ENCODE measurements at regions not wholly inside any gene's neighbourhood (a gene's known extent, or its start where the extent isn't known, plus 50 kb on each side); places are given as distances from the start of the nearest gene placed in this dataset.

DNA sequence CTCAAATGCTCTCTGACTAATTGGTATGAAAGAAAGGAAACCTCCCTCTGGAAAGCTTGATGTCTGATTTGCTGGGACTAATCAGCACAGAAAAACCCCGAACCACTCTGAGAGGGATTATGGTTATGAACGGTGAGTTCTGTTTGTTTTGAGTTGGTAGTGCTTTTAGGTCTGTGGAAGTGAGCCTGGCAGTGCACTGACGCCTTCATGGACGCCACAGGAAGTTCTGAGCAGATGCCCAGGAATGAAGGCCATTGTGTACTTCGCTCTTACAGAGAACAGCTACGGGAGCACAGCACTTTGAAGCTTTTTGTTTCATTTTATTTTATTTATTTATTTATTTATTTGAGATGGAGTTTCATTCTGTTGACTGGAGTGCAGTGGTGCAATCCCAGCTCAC is 754.1 kb downstream of the QKI start:
- H3K36me3 ChIP-seq (ENCODE audit: insufficient read depth, low read length), result no peaks in the 10 kb centered on the region
- H3K9me3 ChIP-seq (ENCODE audit: control insufficient read depth, insufficient read depth, low read length), result no peaks in the 10 kb centered on the region
- H3K9ac ChIP-seq (ENCODE audit: low read depth, low read length), result no peak overlapping the region
- H3K4me1 ChIP-seq (ENCODE audit: insufficient read depth, low read length), result peaks cover 11% of the 10 kb centered on the region; the same call in 1 of the 2 replicates

DNA sequence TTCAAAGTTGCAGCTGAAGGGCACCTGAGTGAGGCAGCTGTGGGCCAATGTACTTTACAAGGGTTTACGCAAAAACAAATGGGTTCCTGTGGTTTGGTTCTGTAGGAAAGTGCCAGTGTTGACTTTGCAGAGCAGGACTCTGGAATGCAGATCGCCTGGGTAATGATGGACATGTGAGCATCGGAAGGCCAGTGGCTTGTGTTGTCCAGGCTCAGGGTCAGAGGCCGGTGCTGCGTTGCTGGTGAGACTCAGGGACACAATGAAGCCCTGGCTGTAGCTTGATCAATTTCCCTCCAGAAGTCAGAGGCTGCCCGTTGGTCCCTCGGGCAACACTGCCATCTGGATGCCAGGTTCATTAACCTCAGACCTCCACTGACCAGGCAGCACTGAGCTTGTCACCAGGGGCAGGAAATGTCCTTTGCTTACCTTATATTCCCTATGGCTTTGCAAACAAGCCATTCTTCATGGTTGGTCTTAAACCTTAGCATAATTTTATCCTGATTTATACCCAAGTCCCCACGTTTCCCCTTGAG is 753.4 kb downstream of the QKI start:
- H3K9me3 ChIP-seq (ENCODE audit: control insufficient read depth, insufficient read depth, low read length), result no peaks in the 10 kb centered on the region

DNA sequence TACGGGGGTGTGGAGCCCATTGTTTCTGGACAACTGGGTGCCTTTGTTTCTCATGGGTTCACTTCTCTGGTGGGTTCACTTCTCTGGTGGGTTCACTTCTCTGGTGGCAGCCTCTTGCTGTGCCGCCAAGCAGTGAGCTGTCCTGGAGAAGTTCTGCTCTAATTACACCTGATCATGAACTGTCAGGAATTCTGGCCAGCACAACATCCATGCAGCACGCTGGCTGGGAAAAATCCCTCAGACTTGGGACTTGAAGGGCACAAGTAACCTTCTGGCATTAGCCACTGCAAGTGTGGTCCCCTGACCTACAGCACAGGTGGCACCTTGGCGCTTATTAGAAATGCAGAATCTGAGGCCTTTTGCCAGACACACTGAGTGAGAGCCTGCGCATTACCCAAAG is 752.5 kb downstream of the QKI start:
- Histone ChIP-seq H3K4me1 (ENCODE audit: insufficient read depth, low read length) (peaks cover 11% of the 10 kb centered on the region; the same call in 1 of the 2 replicates), H3K36me3 (ENCODE audit: insufficient read depth, low read length) (no peaks in the 10 kb centered on the region), H3K9me3 (ENCODE audit: control insufficient read depth, insufficient read depth, low read length) (peaks cover 4% of the 10 kb centered on the region; the same call in 1 of the 2 replicates), H3K9ac (ENCODE audit: low read depth, low read length) (no peak overlapping the region)

More for the DNA sequence above, 753.4 kb downstream of the QKI start:
- H3K4me1 ChIP-seq (ENCODE audit: insufficient read depth, low read length), result peaks cover 11% of the 10 kb centered on the region; the same call in 1 of the 2 replicates
- no peaks in the 10 kb centered on the region for H3K36me3 ChIP-seq (ENCODE audit: insufficient read depth, low read length)
- no peak overlapping the region for H3K9ac ChIP-seq (ENCODE audit: low read depth, low read length)

DNA sequence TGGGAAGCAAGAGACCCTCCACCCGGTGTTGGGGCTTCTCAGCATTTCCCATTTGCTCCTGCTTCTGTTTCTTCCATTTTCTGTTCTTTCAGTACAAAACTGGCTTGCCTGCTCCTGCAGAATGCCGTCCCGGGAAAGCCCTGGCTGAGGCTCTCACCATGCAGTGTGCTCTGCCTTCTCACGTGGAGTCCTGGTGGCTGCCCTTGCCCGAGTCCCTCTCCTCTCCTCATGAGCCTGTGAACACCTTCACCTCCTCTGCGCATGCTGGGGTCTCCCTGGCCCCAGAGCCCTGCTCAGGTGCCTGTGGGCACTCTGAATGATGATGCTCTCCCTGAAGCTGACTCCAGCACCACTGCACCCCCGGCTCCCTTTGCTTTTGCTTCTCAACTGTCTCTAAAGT is 752.0 kb downstream of the QKI start:
- Histone ChIP-seq H3K36me3 (ENCODE audit: insufficient read depth, low read length) (no peaks in the 10 kb centered on the region), H3K9me3 (ENCODE audit: control insufficient read depth, insufficient read depth, low read length) (peaks cover 4% of the 10 kb centered on the region; the same call in 1 of the 2 replicates), H3K9ac (ENCODE audit: low read depth, low read length) (no peak overlapping the region), H3K4me1 (ENCODE audit: insufficient read depth, low read length) (peaks cover 11% of the 10 kb centered on the region; the same call in 1 of the 2 replicates)

DNA sequence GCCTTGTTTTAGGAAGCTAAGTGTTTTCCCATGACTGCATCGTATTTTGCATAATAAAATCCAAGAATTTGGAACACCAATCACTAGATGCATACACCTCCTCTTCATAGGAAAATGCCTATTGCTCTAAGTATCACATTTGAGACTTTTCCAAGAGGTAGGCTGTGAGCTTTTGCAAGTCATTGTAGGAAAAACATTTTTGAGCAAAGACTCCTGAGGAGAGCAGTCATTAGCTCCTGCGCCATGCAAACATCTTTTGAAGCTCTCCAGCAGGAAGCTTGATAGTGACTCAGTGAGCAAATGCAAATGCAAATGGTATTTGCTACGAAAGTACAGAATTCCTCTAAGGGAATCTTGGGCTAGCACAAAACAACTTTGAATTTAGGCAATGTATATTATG is 750.4 kb downstream of the QKI start:
- H3K4me1 ChIP-seq (ENCODE audit: insufficient read depth, low read length), result peaks cover 11% of the 10 kb centered on the region; the same call in 1 of the 2 replicates
- H3K36me3 ChIP-seq (ENCODE audit: insufficient read depth, low read length), result no peaks in the 10 kb centered on the region
- H3K9me3 ChIP-seq (ENCODE audit: control insufficient read depth, insufficient read depth, low read length), result peaks cover 5% of the 10 kb centered on the region
- H3K9ac ChIP-seq (ENCODE audit: low read depth, low read length), result no peak overlapping the region

DNA sequence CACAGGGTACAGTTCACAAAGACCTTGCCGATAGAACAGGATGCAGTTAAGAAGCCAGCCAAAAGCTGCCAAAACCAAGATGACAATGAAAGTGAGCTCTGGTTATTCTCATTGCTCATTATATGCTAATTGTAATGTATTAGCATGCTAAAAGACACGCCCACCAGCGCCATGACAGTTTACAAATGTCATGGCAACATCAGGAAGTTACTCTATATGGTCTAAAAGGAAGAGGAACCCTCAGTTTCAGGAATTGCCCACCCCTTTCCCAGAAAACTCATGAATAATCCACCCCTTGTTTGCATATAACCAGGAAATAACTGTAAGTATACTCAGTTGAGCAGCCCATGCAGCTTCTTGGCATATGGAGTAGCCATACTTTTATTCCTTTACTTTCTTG is 748.7 kb downstream of the QKI start:
- H3K9ac ChIP-seq (ENCODE audit: low read depth, low read length), result no peak overlapping the region
- H3K9me3 ChIP-seq (ENCODE audit: control insufficient read depth, insufficient read depth, low read length), result peaks cover 5% of the 10 kb centered on the region
- H3K36me3 ChIP-seq (ENCODE audit: insufficient read depth, low read length), result no peaks in the 10 kb centered on the region
- H3K4me1 ChIP-seq (ENCODE audit: insufficient read depth, low read length), result peaks cover 11% of the 10 kb centered on the region; the same call in 1 of the 2 replicates

DNA sequence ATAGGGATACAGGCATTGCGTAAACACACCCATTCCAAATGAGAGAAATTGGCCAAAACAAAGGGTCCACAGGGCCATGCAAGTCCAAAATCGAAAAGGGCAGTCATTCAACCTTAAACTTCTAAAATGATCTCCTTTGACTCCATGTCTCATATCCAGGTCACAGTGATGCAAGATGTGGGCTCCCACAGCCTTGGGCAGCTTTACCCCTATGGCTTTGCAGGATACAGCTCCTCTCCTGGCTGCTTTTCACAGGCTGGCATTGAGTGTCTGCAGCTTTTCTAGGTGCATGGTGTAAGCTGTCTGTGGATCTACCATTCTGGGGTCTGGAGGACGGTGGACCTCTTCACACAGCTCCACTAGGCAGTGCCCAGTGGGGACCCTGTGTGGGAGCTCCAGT is 744.5 kb downstream of the QKI start:
- Histone ChIP-seq H3K4me1 (ENCODE audit: insufficient read depth, low read length) (no peaks in the 10 kb centered on the region), H3K9ac (ENCODE audit: low read depth, low read length) (no peak overlapping the region), H3K9me3 (ENCODE audit: control insufficient read depth, insufficient read depth, low read length) (peaks cover 5% of the 10 kb centered on the region), H3K36me3 (ENCODE audit: insufficient read depth, low read length) (no peaks in the 10 kb centered on the region)

DNA sequence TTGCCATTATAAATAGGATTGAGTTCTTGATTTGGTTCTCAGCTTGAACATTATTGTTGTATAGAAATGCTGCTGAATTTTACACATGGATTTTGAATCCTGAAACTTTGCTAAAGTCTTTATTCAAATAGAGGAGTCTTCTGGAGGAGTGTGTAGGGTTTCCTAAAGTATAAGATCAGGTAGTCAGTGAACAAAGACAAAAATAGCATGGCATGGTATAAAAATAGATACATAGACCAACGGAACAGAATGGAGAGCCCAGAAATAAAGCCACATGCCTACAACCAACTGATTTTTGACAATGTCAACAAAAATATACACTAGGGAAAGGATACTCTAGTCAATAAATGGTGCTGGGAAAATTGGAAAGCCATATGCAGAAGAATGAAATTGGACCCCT is 740.1 kb downstream of the QKI start:
- H3K4me1 ChIP-seq (ENCODE audit: insufficient read depth, low read length), result peaks cover 11% of the 10 kb centered on the region
- H3K9me3 ChIP-seq (ENCODE audit: control insufficient read depth, insufficient read depth, low read length), result no peaks in the 10 kb centered on the region
- H3K9ac ChIP-seq (ENCODE audit: low read depth, low read length), result no peak overlapping the region
- H3K36me3 ChIP-seq (ENCODE audit: insufficient read depth, low read length), result no peaks in the 10 kb centered on the region

DNA sequence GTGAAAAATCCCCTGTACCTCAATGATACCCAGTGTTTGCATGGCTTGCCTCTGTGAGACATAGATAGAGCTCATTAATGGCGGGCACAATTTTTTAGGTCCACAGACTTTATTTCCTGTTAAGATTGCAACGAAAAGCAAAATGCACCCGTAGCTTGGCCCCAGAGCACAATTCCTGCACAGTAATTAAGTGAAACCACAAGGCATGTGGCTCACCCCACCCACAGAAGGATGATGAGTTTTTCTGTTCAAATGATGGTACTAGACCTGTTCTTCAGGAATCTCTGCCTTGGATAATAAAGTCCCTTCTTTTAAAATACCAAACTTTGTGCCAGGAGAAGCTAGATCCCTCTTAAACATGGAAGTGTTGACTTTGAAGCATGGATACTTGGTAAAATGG is 738.1 kb downstream of the QKI start:
- Histone ChIP-seq H3K4me1 (ENCODE audit: insufficient read depth, low read length) (peaks cover 11% of the 10 kb centered on the region), H3K9me3 (ENCODE audit: control insufficient read depth, insufficient read depth, low read length) (no peaks in the 10 kb centered on the region), H3K36me3 (ENCODE audit: insufficient read depth, low read length) (no peaks in the 10 kb centered on the region), H3K9ac (ENCODE audit: low read depth, low read length) (no peak overlapping the region)

DNA sequence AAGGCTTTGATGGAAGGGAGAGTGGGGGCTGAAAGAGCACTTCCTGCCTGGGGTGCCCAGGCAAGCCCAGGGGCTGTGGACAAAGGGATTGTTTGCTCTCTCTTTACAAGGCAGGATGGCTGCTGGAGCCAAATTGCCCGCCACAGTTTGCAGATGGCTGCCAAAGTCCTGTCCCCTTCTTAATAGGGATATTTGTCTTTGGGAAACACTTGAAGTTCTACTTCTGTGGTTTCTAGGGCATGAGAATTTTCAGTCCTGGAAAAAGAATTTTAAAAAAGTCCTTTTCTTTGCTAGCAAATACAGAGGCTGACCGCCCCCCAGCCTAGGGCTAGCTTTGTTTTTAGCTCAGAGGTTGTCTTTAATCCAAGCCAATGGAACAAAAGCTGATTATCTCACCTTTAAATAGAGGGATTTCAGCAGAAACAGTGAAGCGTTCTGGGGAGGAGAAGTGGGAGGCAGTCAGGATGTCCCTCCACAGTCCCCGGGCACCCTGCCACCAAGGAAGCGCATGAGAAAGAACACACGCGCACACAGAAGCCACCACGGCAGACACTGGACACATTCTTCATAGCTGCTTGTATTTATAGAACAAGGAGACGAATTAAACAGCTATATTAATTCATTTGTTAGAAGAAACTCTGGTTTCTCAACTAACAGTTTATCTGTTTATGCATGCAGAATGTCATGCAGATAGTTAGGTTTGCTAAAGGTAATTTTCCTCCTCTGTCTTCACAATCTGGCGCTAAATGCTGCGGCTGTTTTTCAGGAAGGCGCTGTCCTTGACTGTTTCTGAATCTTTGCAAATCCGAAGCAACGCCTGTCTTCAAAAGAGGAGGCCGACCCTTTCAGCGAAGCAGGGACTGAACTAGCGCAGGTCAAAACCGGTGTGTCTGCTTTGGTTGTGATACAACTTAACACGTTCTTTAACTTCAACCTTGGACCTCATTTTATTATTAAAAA is 736.9 kb downstream of the QKI start:
- H3K9ac ChIP-seq (ENCODE audit: low read depth, low read length), result no peak overlapping the region
- no peaks in the 10 kb centered on the region for H3K9me3 ChIP-seq (ENCODE audit: control insufficient read depth, insufficient read depth, low read length)
- H3K36me3 ChIP-seq (ENCODE audit: insufficient read depth, low read length), result no peaks in the 10 kb centered on the region
- H3K4me1 ChIP-seq (ENCODE audit: insufficient read depth, low read length), result peaks cover 11% of the 10 kb centered on the region

DNA sequence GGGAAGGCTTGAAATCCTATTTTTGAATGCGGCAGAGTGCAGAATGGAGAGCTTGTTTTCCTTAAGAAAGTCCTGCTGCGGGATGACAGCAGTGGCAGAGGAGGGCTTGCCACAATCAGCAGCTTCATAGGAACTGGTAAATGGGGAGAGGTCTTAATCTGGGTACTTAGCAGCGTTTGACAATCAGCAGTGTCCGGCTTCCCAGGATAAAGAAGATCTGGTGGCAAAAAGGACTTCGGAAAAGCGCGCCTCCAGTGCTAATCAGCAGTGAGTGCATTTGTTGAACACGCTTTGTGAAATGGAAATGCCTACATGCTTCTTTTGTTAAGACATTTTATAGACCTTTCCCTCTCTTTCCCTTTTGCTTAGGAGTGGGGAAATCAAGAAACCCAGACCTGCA is 735.7 kb downstream of the QKI start:
- no peaks in the 10 kb centered on the region for H3K36me3 ChIP-seq (ENCODE audit: insufficient read depth, low read length)
- no peaks in the 10 kb centered on the region for H3K9me3 ChIP-seq (ENCODE audit: control insufficient read depth, insufficient read depth, low read length)
- no peak overlapping the region for H3K9ac ChIP-seq (ENCODE audit: low read depth, low read length)
- peaks cover 11% of the 10 kb centered on the region for H3K4me1 ChIP-seq (ENCODE audit: insufficient read depth, low read length)

DNA sequence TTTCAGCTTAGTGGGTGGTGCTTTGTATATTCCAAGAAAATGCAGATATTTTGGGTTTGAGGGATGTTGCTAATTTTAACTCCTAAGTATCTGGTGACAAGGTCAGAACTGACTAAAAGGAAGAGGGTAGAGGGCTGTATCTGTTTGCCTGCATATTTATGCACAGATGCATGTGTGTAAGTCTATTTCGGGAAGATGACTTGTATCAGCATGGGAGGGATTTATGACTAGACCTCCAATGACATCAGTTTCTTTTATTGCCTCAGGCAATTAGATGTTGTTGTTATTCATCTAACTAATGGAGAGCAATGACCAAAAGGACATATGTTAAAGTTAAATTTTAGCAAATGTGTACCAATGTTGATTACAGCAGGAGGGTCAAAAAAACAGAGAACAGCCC is 734.3 kb downstream of the QKI start:
- H3K9me3 ChIP-seq (ENCODE audit: control insufficient read depth, insufficient read depth, low read length), result no peaks in the 10 kb centered on the region
- H3K36me3 ChIP-seq (ENCODE audit: insufficient read depth, low read length), result no peaks in the 10 kb centered on the region
- H3K9ac ChIP-seq (ENCODE audit: low read depth, low read length), result no peak overlapping the region
- peaks cover 11% of the 10 kb centered on the region for H3K4me1 ChIP-seq (ENCODE audit: insufficient read depth, low read length)

DNA sequence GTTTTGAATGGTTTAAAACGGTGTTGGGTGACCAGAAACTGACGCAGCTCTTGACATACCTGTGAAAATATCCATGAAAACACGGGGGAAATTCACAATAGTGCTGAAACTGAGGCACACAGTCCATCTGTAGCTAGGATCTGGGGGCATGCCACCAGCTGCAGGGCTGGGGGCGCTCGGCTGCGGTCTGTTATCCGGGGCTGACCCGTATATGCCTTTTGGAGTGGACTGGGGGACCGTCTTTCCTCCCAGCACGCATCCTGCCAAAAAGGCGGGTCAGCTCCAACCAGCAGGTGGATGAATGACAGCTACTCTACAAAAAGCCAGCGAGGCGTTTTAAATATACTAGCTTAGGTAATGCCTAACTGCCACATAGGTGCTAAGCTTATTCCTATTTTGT is 729.8 kb downstream of the QKI start:
- Histone ChIP-seq H3K36me3 (ENCODE audit: insufficient read depth, low read length) (no peaks in the 10 kb centered on the region), H3K9me3 (ENCODE audit: control insufficient read depth, insufficient read depth, low read length) (no peaks in the 10 kb centered on the region), H3K4me1 (ENCODE audit: insufficient read depth, low read length) (no peaks in the 10 kb centered on the region), H3K9ac (ENCODE audit: low read depth, low read length) (no peak overlapping the region)

DNA sequence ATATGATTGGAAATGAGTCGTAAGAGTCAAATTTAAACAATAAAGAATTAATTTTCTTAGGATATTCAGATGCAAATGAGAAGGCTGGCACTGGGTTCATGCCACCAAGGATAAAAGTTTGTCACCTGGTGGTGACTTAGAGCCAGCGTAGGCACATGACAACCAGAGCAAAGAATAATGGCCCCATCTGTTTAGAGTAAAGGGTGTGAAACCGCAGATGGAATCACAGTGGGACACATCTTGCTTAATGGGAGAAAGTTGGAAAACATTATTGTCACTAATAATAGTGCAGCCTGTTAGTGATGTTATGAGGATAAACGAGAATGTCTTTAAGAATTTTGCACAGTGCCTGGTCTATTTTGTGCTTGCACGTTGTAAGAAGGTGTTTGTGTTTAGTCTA is 727.8 kb downstream of the QKI start:
- Histone ChIP-seq H3K36me3 (ENCODE audit: insufficient read depth, low read length) (no peaks in the 10 kb centered on the region), H3K4me1 (ENCODE audit: insufficient read depth, low read length) (no peaks in the 10 kb centered on the region), H3K9me3 (ENCODE audit: control insufficient read depth, insufficient read depth, low read length) (no peaks in the 10 kb centered on the region), H3K9ac (ENCODE audit: low read depth, low read length) (no peak overlapping the region)
